ENCODE measurements at regions not wholly inside any gene's neighbourhood (a gene's known extent, or its start where the extent isn't known, plus 50 kb on each side); places are given as distances from the start of the nearest gene placed in this dataset.

- TF ChIP-seq ATRX (CRISPR knock-in tag; IDR thresholded peaks at IDR 0.05; ENCODE audit: borderline replicate concordance): no peak
- TF ChIP-seq HMG20A (CRISPR knock-in tag; IDR thresholded peaks at IDR 0.05; ENCODE audit: borderline replicate concordance): no peak
- TF ChIP-seq THAP11 (CRISPR knock-in tag; IDR thresholded peaks at IDR 0.05): 0 out of 2 replicates have a peak, but pooled peaks have one; percentile 19
- 0 out of 2 replicates have a peak, but pooled peaks have one; percentile 34 for TF ChIP-seq IRF2 (CRISPR knock-in tag; IDR thresholded peaks at IDR 0.05)
- no peak for TF ChIP-seq RELA (CRISPR knock-in tag; IDR thresholded peaks at IDR 0.05)
- no peak for TF ChIP-seq CENPX (CRISPR knock-in tag; IDR thresholded peaks at IDR 0.05)
- TF ChIP-seq TEAD3 (CRISPR knock-in tag; optimal IDR thresholded peaks at IDR 0.05; ENCODE audit: borderline replicate concordance): peak; percentile 59
These were observed 196.0 kb upstream of the ANKRD55 start (continued) for GRCh38 chr5:56429110-56429561.

- H3K9me3 ChIP-seq (ENCODE audit: low read length): no peaks in the 10 kb centered on the region; the same call in 1 of the 2 replicates
- peaks cover 34% of the 10 kb centered on the region for H3K4me1 ChIP-seq (ENCODE audit: insufficient read depth, low read length)
- no TSS peak for BruUV-seq (replicated peaks)
- in situ Hi-C loops (cut with HindIII; ENCODE audit: extremely low pct_ligation_motif_present, low pct_unique_long_range_greater_than_20kb) (no loop called here), intact Hi-C loops (cut with micrococcal nuclease; ENCODE audit: unreplicated experiment) (no loop called here)
- H2AFZ ChIP-seq (ENCODE audit: low read length): no peak overlapping the region
- no peak for DNase-seq (ENCODE audit: low spot score)
- no peak overlapping the region for H3K4me2 ChIP-seq (ENCODE audit: low read depth, low read length)
- no peaks in the 10 kb centered on the region for H3K36me3 ChIP-seq (replicated peaks in 1 of 2; ENCODE audit: control insufficient read depth in 1 of 2, insufficient read depth in 2 of 2, low read length in 2 of 2)
- no peak for FAIRE-seq
- WGBS (ENCODE audit: low lambda C conversion rate): 91% methylated on average over 4 of the region's 4 CpGs
- H3K79me2 ChIP-seq (ENCODE audit: insufficient read depth, low read length): no peaks in the 10 kb centered on the region
- no peak overlapping the region for H3K4me3 ChIP-seq (replicated peaks in 1 of 3; ENCODE audit: insufficient read depth in 1 of 3, low read depth in 2 of 3, low read length in 3 of 3)
- no peak overlapping the region for H3K27ac ChIP-seq (ENCODE audit: extremely low read length, insufficient read depth, low read length)
- POLR2A ChIA-PET: no interaction called here
- ATAC-seq: no peak
- TF ChIP-seq NONO (IDR thresholded peaks at IDR 0.05) (no peak), NONO (CRISPR knock-in tag; conservative IDR thresholded peaks at IDR 0.05) (no peak), ZNF256 (CRISPR knock-in tag; conservative IDR thresholded peaks at IDR 0.05) (no peak), SIN3B (IDR thresholded peaks at IDR 0.05; ENCODE audit: low read length) (no peak), ZNF687 (CRISPR knock-in tag; IDR thresholded peaks at IDR 0.05) (no peak), ZFY (CRISPR knock-in tag; IDR thresholded peaks at IDR 0.05) (no peak)
- CTCF ChIA-PET (ENCODE audit: low intra/inter-chr PET ratio, low total read pairs): no interaction called here
- H3K9ac ChIP-seq (ENCODE audit: insufficient read depth, low read depth, low read length): no peak overlapping the region
- no peaks in the 10 kb centered on the region for H3K27me3 ChIP-seq (ENCODE audit: control insufficient read depth in 1 of 2, insufficient read depth in 2 of 2, low read length in 2 of 2)
- no peaks in the 10 kb centered on the region for H4K20me1 ChIP-seq (ENCODE audit: insufficient read depth, low read length)
These were observed 193.6 kb upstream of the ANKRD55 start for GRCh38 chr5:56426693-56427092.

Measured in HepG2 (cell line).